Stimulated activated CD4-positive, alpha-beta T cell treated with anti-CD3 and anti-CD28 coated beads, Interleukin-15, amount 100 ng/mL, for 24 hours (primary cell): ENCODE measurements at regions not wholly inside any gene's neighbourhood (a gene's known extent, or its start where the extent isn't known, plus 50 kb on each side); places are given as distances from the start of the nearest gene placed in this dataset.
"Not testable (repeated sequence)": the region's sequence is repeated elsewhere in the genome, so short reads cannot be mapped to it uniquely, and the experiment has no call there.

ENCODE experiments used
- DNase-seq: peaks from one replicate; pipeline ENCODE4 v3.0.0-alpha.2; 2020

DNA sequence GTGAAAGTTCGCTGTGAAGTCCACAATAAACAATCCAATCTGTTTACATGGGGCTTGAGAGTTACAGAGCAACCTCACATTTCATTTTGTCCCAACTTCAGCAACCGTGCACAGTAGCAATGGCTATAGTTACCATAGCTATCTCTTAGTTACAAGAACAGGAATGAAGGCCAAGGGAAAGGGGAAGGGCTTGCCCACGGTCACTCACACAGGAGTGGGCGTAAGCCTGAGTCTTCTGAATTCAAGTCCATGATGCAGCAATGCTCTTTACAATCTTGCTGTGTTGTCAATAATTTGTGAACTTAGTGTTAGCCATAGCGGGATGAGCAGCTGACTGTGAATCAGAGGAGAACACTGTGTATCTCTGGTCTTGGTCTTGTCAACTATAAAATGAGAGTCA lies 102.9 kb downstream of the ADAMTS15 start:
- no peak for DNase-seq

- DNase-seq, result no peak
Measured at GRCh38 chr11:130553306-130553705, 104.9 kb downstream of the ADAMTS15 start.

DNA sequence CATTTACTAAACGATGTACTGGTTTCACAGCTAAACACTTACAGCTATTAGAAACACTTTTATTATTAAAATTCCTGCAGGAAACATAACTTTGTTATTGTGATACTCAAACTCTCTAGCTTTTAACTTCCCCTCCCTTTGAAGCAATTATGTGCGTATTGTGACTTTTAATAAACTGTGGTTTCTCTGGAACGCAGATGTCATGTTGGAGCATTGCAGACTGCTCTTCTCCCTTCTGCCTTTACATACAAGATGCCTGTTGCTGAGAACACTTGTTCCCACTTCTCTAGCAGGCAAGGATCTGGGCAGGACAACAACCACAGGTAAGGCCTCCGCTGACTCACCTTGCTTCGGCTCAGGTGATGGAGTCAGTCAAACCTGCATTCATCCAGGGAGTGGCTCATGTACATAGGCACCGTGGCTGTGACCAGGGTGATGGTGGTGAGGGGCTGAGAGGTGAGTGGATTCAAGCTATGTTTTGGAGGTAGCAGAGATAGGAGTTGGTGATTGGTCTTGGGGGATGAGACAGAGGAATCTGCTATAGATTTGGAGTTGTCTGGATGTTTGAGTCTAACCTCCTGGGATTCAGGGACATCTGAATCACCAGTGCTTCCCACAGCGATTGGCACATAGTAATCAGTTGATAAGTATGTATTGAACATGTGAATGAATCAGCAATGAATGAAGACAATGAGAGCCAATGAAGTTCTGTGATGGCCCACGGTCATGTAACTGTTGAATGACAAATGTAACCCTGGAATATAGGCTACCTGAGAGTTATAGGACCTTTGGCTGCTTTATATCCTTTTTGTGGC lies 106.0 kb downstream of the ADAMTS15 start:
- DNase-seq, result no peak

GRCh38 chr11:130555251-130555841 lies 106.9 kb downstream of the ADAMTS15 start:
- DNase-seq, result no peak

GRCh38 chr11:130560000-130560780 lies 111.7 kb downstream of the ADAMTS15 start:
- no peak for DNase-seq

- no peak for DNase-seq
Measured at GRCh38 chr11:130560781-130561109, 112.3 kb downstream of the ADAMTS15 start.

GRCh38 chr11:130561441-130561881 lies 113.0 kb downstream of the ADAMTS15 start:
- no peak for DNase-seq

DNA sequence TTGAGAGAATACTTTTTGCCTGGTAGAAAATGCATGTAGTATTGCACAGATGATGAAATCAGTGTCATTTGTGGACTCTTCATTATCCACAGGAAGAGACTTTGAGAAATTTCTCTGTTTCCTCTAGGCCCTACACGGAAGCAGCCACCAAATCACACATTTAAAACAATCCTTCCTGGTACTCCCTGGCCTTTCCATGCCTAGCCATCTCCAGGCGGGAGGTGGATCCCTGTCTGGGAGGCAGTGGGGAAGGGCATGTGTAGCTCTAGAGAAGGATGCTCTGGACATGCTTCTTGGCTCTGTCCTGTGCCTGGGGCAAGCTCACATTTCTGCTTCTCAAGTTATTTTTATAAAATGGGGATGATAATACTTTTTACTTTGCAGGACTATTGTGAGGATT lies 114.1 kb downstream of the ADAMTS15 start:
- no peak for DNase-seq

DNA sequence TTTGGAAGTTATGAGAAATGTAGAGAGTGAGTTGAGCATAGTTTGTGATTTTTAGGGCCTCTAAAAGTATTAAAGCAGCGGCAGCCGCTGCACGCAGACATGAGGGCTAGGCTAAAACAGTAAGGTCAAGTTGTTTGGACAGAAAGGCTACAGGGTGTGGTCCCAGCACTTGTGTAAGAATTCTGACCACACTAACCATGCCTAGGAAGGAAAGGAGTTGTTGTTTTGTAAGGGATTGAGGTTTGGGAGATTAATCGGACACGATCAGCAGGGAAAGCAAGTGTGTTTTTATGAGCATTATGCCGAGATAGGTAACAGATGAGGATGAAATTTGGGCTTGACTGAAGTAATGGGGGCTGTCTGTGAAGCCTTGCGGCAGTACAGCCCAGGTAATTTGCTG lies 117.9 kb downstream of the ADAMTS15 start:
- DNase-seq, result not testable (repeated sequence)

- no peak for DNase-seq
Measured at GRCh38 chr11:130571519-130571918, 123.1 kb downstream of the ADAMTS15 start.

DNA sequence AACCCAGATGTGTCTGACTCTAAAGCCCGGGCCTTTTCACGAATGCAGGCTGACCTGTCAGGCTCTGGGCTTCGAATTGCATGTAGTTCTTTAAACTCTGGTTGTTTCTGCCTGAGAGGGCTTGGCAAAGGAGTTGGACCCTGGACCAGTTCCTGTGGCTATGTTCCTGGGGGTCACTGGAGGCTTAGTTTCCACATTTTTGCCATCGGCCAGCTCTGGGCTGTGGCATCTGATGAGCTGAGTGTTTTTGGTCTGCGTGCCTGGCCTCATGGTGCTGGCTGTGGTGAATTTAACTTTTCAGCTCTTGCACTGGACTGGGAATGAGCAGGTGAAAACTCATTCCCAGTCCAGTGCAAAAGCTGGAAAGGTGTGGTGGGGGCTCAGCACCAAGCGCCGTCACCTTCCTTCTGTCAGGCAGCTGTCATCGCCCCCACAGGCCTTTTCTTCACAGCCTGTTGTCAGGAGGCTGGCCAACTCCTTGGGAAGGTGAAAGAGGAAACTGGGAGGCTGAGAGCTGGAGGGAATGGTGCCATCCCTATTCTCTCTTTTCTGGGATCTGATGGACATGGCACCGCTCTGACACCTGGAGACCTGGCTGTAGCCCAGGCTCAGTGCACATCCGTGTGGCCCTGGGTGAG lies 123.6 kb downstream of the ADAMTS15 start:
- no peak for DNase-seq

DNA sequence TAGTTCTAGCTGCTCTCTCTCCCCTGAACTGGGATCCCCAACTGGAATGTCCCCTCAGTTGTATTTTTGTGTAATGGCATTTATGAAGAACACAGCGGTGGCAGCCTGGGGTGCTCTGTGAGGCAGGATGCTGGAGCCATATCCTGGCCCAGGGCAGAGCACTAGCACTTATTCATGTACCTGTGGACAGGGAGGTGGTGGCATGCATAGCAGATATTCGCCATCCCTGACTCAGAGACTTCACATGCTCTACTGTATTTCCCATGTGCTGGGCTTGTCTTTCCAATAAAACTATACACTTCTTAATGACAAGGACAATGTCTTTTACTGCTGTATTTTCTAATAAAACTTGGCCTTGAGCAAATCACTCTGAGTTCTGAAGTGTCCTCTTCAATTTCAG lies 125.3 kb downstream of the ADAMTS15 start:
- no peak for DNase-seq

- DNase-seq, result no peak
Measured at GRCh38 chr11:130574740-130575139, 126.3 kb downstream of the ADAMTS15 start.

DNA sequence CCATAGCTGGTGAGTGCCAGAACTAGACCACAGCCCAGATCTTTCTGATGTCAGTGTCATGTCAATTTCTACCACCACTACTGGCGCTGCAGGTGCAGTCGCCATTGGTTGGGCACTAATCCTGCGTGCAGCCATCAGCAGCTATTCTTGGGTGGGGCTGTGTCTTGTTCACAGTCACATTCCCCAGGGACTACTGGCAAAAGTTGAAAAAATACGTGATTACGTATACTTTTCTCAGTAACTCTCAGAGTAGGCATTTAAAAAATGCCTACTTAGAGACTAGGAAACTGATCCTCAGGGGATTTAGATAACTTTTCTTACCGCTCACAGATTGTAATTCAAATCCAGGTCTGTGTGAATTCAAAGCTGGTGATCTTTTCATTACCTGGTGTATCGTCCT lies 127.7 kb downstream of the ADAMTS15 start:
- DNase-seq, result no peak

GRCh38 chr11:130578738-130579368 lies 130.4 kb downstream of the ADAMTS15 start:
- no peak for DNase-seq

- DNase-seq, result no peak
Measured at GRCh38 chr11:130580372-130580771, 131.9 kb downstream of the ADAMTS15 start.

- no peak for DNase-seq
Measured at GRCh38 chr11:130580891-130581492, 132.5 kb downstream of the ADAMTS15 start.

GRCh38 chr11:130581646-130582045 lies 133.2 kb downstream of the ADAMTS15 start:
- no peak for DNase-seq

DNA sequence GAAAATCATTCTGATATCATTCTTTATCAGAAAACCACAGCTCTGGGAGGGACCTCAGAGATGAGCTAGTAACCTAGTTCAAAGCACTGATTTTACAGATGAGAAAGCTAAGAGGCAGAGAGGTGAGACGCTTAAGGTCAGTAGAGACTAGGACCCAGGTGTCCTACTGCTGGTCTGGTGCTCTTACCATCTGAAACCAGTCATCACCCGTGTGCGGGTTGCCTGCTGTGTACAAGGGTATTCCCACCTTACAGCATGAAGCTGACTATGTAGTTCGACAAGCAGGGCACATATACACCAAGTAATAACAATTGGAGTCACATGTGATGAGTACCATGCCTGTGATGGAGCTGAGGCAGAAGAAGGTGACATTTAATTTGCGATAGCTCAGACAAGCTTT lies 133.7 kb downstream of the ADAMTS15 start:
- no peak for DNase-seq

DNA sequence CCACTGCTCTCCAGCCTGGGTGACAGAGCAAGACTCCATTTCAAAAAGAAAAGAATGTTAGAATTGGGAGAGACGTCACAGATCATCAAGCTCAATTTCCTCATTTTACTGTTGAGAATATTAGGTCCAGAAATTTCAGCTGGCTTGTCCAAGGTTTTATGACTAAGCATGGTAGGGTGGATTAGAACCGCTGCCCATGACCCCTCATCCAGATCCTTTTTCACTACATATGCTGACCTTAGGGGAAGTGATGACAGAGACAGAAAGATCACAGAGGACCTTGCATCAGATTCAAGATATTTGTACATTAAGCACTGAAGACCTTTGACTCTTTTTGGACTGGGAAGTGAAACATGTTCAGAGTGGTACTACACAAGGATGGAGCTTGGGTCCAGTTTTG lies 134.5 kb downstream of the ADAMTS15 start:
- no peak for DNase-seq

DNA sequence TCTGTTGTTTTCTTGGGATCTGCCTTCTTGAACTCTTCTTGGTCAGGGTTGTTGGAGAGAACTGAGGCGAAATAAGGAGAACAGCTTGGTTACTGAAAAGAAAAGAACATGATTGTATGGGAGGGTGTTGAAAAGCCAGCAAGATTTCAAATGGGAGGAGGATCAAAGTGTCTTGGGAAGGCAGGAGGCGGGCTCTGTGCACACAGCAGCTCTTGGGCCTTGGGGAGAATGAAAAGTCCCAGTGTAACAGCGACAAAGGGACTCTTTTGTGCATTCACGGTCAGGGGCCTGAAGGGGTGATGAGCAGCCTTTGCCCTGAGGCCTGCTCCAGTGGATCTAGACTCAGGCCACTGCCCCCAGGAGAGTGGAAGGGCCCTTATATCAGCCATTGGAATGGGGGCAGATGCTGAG lies 135.4 kb downstream of the ADAMTS15 start:
- no peak for DNase-seq

DNA sequence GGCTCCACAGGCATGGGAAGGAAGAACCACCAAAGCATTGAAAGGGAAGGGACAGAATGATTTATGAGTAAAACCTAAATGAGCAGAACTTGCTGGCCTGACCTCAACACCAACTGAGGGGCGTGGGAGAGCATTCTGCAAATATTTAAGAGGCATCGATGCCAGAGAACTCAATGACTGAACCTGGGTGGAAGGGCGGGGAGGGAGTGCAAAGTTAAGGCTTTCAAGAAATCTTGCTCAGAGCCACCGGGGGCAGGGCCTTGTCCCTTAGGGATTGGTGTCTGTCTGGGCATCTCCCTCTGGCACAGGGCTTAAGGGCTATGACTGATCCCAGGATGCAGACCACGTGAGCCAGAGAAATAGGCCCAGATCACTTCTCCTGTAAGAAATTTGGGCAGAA lies 137.1 kb downstream of the ADAMTS15 start:
- no peak for DNase-seq

DNA sequence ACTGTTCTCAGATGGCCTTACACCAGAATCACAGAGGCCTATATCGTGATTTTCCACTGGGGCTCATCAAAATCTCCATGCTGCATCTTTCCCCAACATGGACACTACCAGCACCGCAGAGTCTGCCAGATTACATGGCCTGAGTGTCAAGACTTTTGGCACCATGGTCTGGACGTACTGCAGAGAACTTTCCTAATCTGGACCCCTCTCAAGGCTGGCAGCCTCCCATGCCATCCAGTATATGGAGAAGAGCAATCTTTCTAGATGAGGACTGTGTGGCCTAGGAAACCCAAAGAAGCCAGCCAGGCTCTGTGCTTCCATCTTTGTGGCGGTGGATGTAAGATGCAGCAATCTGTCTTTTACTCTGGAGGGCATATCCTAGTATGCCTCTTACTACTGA lies 139.2 kb downstream of the ADAMTS15 start:
- no peak for DNase-seq
